IPS DF 6.9 (cell line): ENCODE measurements at regions not wholly inside any gene's neighbourhood (a gene's known extent, or its start where the extent isn't known, plus 50 kb on each side); places are given as distances from the start of the nearest gene placed in this dataset.

ENCODE experiments used
- DNase-seq: peaks from one replicate; pipeline ENCODE4 v3.0.0-alpha.2; 2013; ENCODE audit warnings: low read depth, low spot score
- H3K27ac ChIP-seq: one replicate; pipeline ENCODE4 v1.5.1; 2013; ENCODE audit warnings: low read length, control low read depth
- H3K27me3 ChIP-seq: 2 replicates; pipeline ENCODE4 v1.6.1; 2013; ENCODE audit warnings: mild to moderate bottlenecking, low read length; ENCODE audit not compliant: control insufficient read depth, insufficient read depth
- H3K36me3 ChIP-seq: 2 replicates; pipeline ENCODE4 v1.6.1; 2013; ENCODE audit warnings: low read length; ENCODE audit not compliant: control insufficient read depth, insufficient read depth
- H3K4me1 ChIP-seq: 2 replicates; pipeline ENCODE4 v1.6.1; 2013; ENCODE audit warnings: low read length; ENCODE audit not compliant: control insufficient read depth, insufficient read depth
- H3K4me3 ChIP-seq: 2 replicates; pipeline ENCODE4 v1.5.1; 2013; ENCODE audit warnings: mild to moderate bottlenecking, low read length
- H3K9me3 ChIP-seq: 2 replicates; pipeline ENCODE4 v1.6.1; 2013; ENCODE audit warnings: low read length, inconsistent platforms; ENCODE audit not compliant: control insufficient read depth, insufficient read depth
- WGBS: extraction: QIAGEN DNeasy Blood & Tissue Kit; methylation state at CpG from one replicate; pipeline ENCODE4 v1.1.7; 2013; ENCODE audit warnings: mixed read lengths, missing lambda C conversion rate; ENCODE audit not compliant: insufficient read length, insufficient coverage; 5-methylcytosine and 5-hydroxymethylcytosine counted together

DNA sequence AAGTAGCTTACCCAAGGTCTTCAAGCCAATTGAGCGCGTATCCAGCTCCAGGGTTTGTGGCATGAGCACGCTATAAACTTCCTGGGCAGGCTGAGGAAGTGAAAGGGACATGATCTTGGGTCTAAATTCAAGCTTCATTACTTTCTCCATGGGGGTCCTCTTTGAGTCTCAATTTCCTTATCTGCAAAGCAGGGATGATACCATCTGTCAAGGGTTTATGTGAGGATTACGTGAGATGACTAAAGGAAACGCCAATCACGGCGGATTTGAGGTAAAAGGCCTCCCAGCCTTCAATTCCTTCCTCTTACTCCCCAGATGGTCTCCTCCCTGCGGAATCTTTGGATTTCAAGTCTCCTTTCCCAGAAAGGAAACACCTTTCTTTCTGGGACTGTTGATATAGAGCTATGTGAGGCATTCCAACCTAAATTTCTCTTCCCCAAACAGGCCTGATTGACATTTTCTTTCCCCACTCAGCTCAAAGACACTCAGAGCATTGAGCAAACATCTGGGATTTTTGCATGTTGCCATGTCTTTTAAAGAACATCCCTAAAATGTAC lies 474.4 kb downstream of the INSC start:
- H3K27me3 ChIP-seq = no peaks in the 10 kb centered on the region
- no peaks in the 10 kb centered on the region for H3K9me3 ChIP-seq
- H3K4me1 ChIP-seq = no peaks in the 10 kb centered on the region
- no peaks in the 10 kb centered on the region for H3K36me3 ChIP-seq
- no peak overlapping the region for H3K4me3 ChIP-seq
- H3K27ac ChIP-seq = no peak overlapping the region
- DNase-seq = no peak
- WGBS = no CpG with 5 or more reads among the region's 8 CpGs

DNA sequence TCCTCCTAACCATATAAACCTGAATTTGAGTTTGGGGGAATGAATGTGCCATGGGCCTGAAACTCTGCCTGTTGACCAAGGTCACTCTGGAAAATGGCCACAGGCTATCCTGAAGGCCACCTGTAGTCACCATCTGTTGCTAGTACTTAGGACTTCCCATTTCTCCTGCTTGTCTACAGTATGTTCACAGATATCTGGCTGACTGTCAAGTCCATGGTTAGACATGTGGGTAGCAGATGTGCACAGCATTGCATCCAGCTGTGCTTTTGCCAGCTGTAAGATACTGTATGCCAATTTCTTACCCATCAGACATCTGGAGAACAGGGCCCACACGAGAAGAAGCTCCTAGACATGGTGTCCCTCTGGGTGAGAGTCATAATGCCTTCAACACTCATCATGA lies 475.4 kb downstream of the INSC start:
- no CpG with 5 or more reads among the region's 1 CpG for WGBS

DNA sequence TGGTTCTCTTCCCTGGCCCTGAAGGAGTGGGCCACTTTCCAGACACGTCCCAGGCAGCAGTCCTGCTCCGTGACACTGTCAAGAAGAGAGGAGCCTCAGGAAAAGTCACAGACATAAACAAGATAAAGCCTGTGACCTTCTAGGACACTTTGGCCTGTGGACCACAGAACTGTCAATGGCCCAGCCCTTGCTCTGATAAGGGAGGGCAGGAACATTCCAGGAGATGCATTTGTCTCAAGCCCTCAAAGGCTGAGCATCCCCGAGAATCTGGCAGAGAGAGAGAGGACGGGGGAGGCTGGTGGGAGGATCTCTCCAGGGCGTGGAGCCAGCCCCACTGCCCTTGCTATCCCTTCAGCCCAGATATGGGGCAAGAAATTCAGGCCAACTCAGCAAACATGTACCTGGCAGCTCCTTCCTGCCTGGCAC lies 476.4 kb downstream of the INSC start:
- Histone ChIP-seq H3K4me1 (peaks cover 2% of the 10 kb centered on the region; the same call in 1 of the 2 replicates), H3K27ac (no peak overlapping the region), H3K4me3 (no peak overlapping the region), H3K27me3 (no peaks in the 10 kb centered on the region), H3K36me3 (no peaks in the 10 kb centered on the region), H3K9me3 (no peaks in the 10 kb centered on the region)
- DNase-seq = no peak
- no CpG with 5 or more reads among the region's 5 CpGs for WGBS

More for the DNA sequence above, 475.4 kb downstream of the INSC start:
- H3K4me1 ChIP-seq = peaks cover 2% of the 10 kb centered on the region; the same call in 1 of the 2 replicates
- no peaks in the 10 kb centered on the region for H3K27me3 ChIP-seq
- no peaks in the 10 kb centered on the region for H3K36me3 ChIP-seq
- no peaks in the 10 kb centered on the region for H3K9me3 ChIP-seq
- H3K4me3 ChIP-seq = no peak overlapping the region
- DNase-seq = no peak
- H3K27ac ChIP-seq = no peak overlapping the region

DNA sequence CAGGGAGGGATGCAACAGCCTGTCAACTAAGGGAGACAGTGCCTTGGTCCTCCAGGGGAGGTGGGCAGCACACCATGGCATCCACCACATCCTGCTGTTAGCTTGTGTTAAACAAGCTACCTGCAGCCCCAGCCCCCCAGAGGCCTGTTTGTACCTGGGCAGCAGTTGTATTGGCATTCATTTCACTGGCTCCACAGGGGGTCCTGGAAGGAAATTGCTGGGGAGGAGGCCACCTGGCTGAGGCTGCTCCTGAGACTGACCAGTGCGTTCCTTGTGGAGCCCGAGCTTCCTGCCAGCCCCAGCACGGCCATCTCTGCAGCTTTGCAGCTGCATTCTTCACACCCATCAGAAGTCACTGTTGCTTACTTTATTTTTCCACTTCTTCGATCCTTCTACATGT lies 479.9 kb downstream of the INSC start:
- Histone ChIP-seq H3K4me1 (peaks cover 2% of the 10 kb centered on the region; the same call in 1 of the 2 replicates), H3K4me3 (no peak overlapping the region), H3K27ac (no peak overlapping the region), H3K27me3 (no peaks in the 10 kb centered on the region), H3K9me3 (no peaks in the 10 kb centered on the region), H3K36me3 (no peaks in the 10 kb centered on the region)
- WGBS = no CpG with 5 or more reads among the region's 4 CpGs
- DNase-seq = no peak

DNA sequence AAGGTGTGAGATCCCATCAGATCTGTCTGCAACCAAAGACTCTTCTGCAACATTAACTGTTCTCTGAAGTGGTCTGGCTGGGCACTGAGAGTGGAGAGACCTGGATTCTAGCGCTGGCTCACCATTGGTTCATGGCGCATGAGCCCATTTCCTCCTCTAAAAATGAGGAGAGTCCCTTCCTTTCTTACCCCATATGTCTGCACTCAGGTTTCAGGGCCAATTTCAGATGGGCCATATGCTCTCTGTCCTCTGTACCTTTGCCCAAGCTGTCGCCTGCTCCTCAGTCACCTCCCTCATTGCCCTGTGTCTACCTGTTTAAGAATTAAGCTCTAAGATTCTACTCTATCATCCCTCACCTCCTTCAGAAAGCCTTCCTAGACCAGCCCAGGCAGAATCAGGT lies 484.7 kb downstream of the INSC start:
- no CpG with 5 or more reads among the region's 3 CpGs for whole genome bisulfite sequencing
- H3K4me3 ChIP-seq = no peak overlapping the region
- no peaks in the 10 kb centered on the region for H3K36me3 ChIP-seq
- peaks cover 1% of the 10 kb centered on the region; the same call in 1 of the 2 replicates for H3K4me1 ChIP-seq
- DNase-seq = no peak
- no peak overlapping the region for H3K27ac ChIP-seq
- no peaks in the 10 kb centered on the region for H3K9me3 ChIP-seq
- H3K27me3 ChIP-seq = no peaks in the 10 kb centered on the region

DNA sequence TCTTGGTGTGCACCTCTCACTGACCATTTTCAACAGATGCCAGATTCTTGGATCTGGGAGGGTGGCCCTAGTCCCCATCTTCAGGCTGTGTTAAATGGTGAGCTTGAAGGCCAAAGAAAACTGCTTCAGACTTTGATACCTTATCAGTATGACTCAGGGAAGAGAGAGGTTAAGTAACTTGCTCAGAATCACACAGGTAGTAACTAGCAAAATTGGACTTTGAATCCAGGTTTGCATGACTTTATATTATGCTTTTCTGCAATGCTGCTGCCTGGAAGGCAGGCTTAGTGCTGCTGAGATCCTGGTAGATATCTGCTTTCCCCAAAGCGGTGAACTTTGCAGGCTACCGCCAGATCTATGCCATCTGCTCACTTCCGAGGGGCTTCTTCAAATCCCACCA lies 487.3 kb downstream of the INSC start:
- Histone ChIP-seq H3K36me3 (no peaks in the 10 kb centered on the region), H3K4me3 (no peak overlapping the region), H3K27me3 (no peaks in the 10 kb centered on the region), H3K9me3 (no peaks in the 10 kb centered on the region), H3K27ac (no peak overlapping the region), H3K4me1 (no peaks in the 10 kb centered on the region)
- no peak for DNase-seq
- WGBS = no CpG with 5 or more reads among the region's 3 CpGs

DNA sequence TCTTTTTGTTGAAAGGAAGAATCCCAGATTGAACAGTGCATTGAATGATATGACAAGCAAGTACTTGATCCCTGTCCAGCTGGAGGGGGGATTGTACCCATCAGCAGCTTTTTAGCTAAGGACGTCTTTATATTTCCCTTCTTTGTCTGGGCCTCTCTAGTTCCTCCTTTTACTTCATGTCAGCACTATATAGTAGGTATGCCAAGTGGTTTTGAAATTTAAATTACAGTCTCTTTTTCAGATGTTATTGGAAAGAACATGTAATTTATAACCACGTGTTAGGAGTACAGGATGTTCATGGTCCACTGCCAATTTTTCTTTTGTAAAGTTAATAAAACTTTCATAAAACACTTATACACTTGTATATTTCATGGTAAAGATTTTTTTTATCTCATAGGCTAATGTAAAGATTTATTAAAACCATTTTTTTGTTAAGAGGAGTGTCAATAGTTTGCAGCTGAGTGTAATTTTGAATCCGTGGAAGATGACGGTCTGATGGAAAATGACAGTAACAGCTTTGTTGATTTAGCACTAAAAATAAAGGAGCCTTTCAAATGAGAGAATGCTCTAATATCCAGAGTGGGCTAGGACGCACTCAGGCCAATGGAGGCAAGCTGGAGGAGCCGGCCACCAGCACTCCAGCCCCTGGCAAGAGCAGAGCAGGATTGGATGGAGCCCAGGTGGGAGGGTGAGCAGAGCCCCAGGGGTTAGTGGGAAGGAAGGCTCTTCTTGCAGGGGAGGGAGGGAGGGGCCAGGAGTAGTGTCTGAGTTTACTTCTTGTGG lies 488.3 kb downstream of the INSC start:
- DNase-seq = no peak
- WGBS = no CpG with 5 or more reads among the region's 6 CpGs
- Histone ChIP-seq H3K9me3 (no peaks in the 10 kb centered on the region), H3K27ac (no peak overlapping the region), H3K27me3 (no peaks in the 10 kb centered on the region), H3K4me3 (no peak overlapping the region), H3K36me3 (no peaks in the 10 kb centered on the region), H3K4me1 (no peaks in the 10 kb centered on the region; the same call in 1 of the 2 replicates)

DNA sequence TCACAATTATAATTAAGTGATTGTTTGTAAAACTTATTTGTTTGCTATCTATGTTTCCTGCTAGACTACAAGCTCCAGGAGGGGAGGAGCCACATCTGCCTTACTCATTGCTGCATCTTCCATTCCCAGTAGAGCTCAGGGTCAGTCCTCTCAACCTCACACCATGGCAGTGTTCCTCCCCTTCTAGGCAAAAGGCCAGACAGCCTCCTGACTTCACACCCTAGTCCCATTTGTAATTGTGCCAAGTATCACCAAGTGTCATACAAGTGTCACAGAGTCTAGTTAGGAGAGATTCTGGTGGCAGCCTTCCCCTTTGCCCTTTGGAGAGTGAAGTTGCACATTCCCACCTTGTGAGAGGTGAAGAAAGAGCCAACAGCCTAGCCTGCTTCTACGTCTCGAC lies 490.4 kb downstream of the INSC start:
- no peak overlapping the region for H3K4me3 ChIP-seq
- no peak for DNase-seq
- H3K27me3 ChIP-seq = no peaks in the 10 kb centered on the region
- H3K27ac ChIP-seq = no peak overlapping the region
- H3K36me3 ChIP-seq = no peaks in the 10 kb centered on the region
- no peaks in the 10 kb centered on the region; the same call in 1 of the 2 replicates for H3K4me1 ChIP-seq
- no CpG with 5 or more reads among the region's 2 CpGs for WGBS
- no peaks in the 10 kb centered on the region for H3K9me3 ChIP-seq

DNA sequence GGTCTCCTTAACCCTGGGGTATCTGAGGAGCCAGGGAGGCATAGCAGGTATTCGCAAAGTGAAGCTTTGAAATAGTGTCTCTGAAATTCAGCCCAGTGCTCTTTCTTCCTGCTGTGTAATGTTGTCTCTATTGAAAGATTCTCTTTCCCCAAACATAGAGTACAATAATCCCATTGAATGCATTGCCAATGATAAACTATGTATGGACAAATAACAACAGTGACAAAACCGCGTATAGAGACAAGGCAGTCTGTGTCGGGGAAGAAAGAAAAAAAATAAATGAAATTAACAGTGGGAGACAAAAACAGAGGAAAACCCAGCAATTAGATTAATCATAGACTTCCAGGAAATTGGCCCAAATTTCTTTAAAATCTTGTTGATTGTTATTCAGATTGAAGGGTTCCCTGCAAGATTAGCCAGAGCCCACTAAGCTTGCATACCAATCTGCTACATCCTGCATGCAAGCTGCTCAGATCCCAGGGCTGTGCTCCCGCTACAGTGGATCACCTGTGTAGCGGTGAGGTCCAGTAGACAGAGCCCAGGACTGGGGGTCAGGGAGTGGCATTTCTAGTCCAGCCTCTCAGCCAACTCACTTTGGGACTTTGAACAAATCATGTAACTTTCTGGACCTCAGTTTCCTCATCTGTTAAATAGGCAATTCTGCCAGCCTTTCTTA lies 492.8 kb downstream of the INSC start:
- Histone ChIP-seq H3K9me3 (no peaks in the 10 kb centered on the region), H3K27me3 (no peaks in the 10 kb centered on the region), H3K4me1 (no peaks in the 10 kb centered on the region; the same call in 1 of the 2 replicates), H3K4me3 (no peak overlapping the region), H3K36me3 (no peaks in the 10 kb centered on the region), H3K27ac (no peak overlapping the region)
- no CpG with 5 or more reads among the region's 6 CpGs for WGBS
- no peak for DNase-seq

DNA sequence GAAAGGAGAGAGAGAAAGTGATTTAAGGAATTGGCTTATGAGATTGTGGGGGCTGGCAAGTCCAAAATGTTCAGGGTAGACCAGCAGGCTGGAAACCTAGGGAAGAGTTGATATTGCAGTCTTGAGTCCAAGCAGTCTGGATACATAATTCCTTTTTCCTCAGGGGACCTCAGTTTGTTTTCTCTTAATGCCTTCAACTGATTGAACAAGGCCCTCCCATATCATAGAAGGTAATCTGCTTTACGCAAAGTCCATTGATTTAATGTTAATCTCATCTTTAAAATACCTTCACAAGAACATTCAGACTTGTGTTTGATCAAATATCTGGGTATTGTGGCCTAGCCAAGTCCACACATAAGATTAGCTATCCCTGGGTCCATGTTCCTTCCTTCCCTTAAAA lies 494.7 kb downstream of the INSC start:
- Histone ChIP-seq H3K36me3 (no peaks in the 10 kb centered on the region), H3K4me3 (no peak overlapping the region), H3K27ac (no peak overlapping the region), H3K9me3 (no peaks in the 10 kb centered on the region), H3K27me3 (no peaks in the 10 kb centered on the region), H3K4me1 (no peaks in the 10 kb centered on the region; the same call in 1 of the 2 replicates)
- no peak for DNase-seq
- no CpG with 5 or more reads among the region's 1 CpG for WGBS
